ENCODE measurements at regions not wholly inside any gene's neighbourhood (a gene's known extent, or its start where the extent isn't known, plus 50 kb on each side); places are given as distances from the start of the nearest gene placed in this dataset.

- Histone ChIP-seq H3K27ac (ENCODE audit: extremely low read depth, low read depth, low read length) (no peak overlapping the region), H4K20me1 (replicated peaks; ENCODE audit: control insufficient read depth, insufficient read depth, low read length) (no peaks in the 10 kb centered on the region), H3K4me1 (replicated peaks in 1 of 2; ENCODE audit: control insufficient read depth in 2 of 2, insufficient read depth in 2 of 2, low read length in 2 of 2) (no peaks in the 10 kb centered on the region), H3K9me1 (ENCODE audit: control insufficient read depth, insufficient read depth, low read length) (no peaks in the 10 kb centered on the region), H3K79me2 (ENCODE audit: control insufficient read depth, insufficient read depth, low read length) (no peaks in the 10 kb centered on the region), H3K9me3 (replicated peaks; ENCODE audit: control insufficient read depth, insufficient read depth, low read depth, low read length) (no peaks in the 10 kb centered on the region), H3K27me3 (ENCODE audit: control insufficient read depth in 2 of 2, insufficient read depth in 2 of 2, low read length in 2 of 2) (no peaks in the 10 kb centered on the region), H3K9ac (ENCODE audit: insufficient read depth in 1 of 2, low read depth in 2 of 2, low read length in 2 of 2) (no peak overlapping the region), H3K4me2 (ENCODE audit: insufficient read depth, low read length) (no peak overlapping the region), H3K4me3 (no peak overlapping the region), H3K36me3 (ENCODE audit: control insufficient read depth, insufficient read depth, low read length) (no peaks in the 10 kb centered on the region), H2AFZ (ENCODE audit: low read depth, low read length) (no peak overlapping the region)
- in situ Hi-C loops (cut with MboI) (no loop called here), intact Hi-C loops (cut with micrococcal nuclease) (no loop called here)
- TF ChIP-seq SREBF2 (CRISPR knock-in tag; IDR thresholded peaks at IDR 0.05): no peak
- no peak for TF ChIP-seq ILF3 (IDR thresholded peaks at IDR 0.05; ENCODE audit: borderline replicate concordance)
- no peak for TF ChIP-seq POLR2H (tag; IDR thresholded peaks at IDR 0.05; ENCODE audit: low read depth)
- TF ChIP-seq STAT5A (IDR thresholded peaks at IDR 0.05; ENCODE audit: borderline replicate concordance, low read length): no peak
- no peak for TF ChIP-seq ADNP (tag; IDR thresholded peaks at IDR 0.05)
- no peak for TF ChIP-seq TFAP4 (CRISPR knock-in tag; IDR thresholded peaks at IDR 0.05; ENCODE audit: borderline replicate concordance)
- no peak for TF ChIP-seq RNF2 (IDR thresholded peaks at IDR 0.05)
- no peak for TF ChIP-seq PYGO2 (tag; IDR thresholded peaks at IDR 0.05)
- no peak for TF ChIP-seq DIDO1 (tag; IDR thresholded peaks at IDR 0.05; ENCODE audit: low read depth)
- TF ChIP-seq POLR2B (IDR thresholded peaks at IDR 0.05; ENCODE audit: low read depth, partially characterized antibody): no peak
- no peak for TF ChIP-seq CHAMP1 (IDR thresholded peaks at IDR 0.05)
- TF ChIP-seq ZNF175 (CRISPR knock-in tag; IDR thresholded peaks at IDR 0.05; ENCODE audit: low read depth): no peak
- no TSS peak for BruUV-seq (replicated peaks)
- POLR2A ChIA-PET: no interaction called here
- no peak for ATAC-seq
- no peak for FAIRE-seq
- WGBS (ENCODE audit: insufficient coverage, low coverage, missing lambda C conversion rate): 0% methylated on average over 1 of the region's 1 CpG
- no peak for DNase-seq (ENCODE audit: extremely low read depth in 1 of 4, low spot score in 3 of 4)
- CTCF ChIA-PET (ENCODE audit: low intra/inter-chr PET ratio): no interaction called here
Measured at GRCh38 chr18:64392202-64392601, 243.3 kb upstream of the LINC00305 start.

Measured in K562 (cell line).